SK-N-SH (cell line): ENCODE measurements at regions not wholly inside any gene's neighbourhood (a gene's known extent, or its start where the extent isn't known, plus 50 kb on each side); places are given as distances from the start of the nearest gene placed in this dataset.

Source experiments
- CTCF ChIA-PET: fragments of 300-600, 350-600 bp; formaldehyde crosslinking; extraction: SDS; loops from one replicate; lab custom pipeline; 2021; lab: Yijun Ruan, JAX
- POLR2A ChIA-PET: fragments of 350-600 bp; sonication (Branson Sonifier 250); formaldehyde crosslinking; extraction: SDS; loops from one replicate; lab custom pipeline; 2020; ENCODE audit warnings: antibody characterized with exemption, inconsistent platforms; lab: Yijun Ruan, JAX
- DNase-seq: peaks from one replicate; pipeline ENCODE4 v3.0.0; 2012
- H2AFZ ChIP-seq: fragments of 200-600 bp; sonication (generic); 2 replicates; pipeline ENCODE4 v1.8.1; 2016; ENCODE audit warnings: antibody characterized with exemption, mild to moderate bottlenecking, low read depth
- H3F3A ChIP-seq: fragments of 200-600 bp; sonication (generic); replicated peaks from 2 replicates; pipeline ENCODE3; 2016; ENCODE audit warnings: antibody characterized with exemption, mild to moderate bottlenecking; ENCODE audit not compliant: insufficient read depth
- H3K27ac ChIP-seq, 2 experiments: fragments of 200-500 bp in 1 of 2; fragments of 200-600 bp in 1 of 2; sonication (Bioruptor generic) in 1 of 2; sonication (generic), shearing (Covaris generic) in 1 of 2; 2 replicates each; pipeline versions ENCODE4 v1.5.1 to v1.6.1; 2014 to 2016; ENCODE audit warnings: low read depth in 2 of 2, inconsistent platforms in 1 of 2, low read length in 1 of 2, mild to moderate bottlenecking in 1 of 2, mixed read lengths in 1 of 2
- H3K27me3 ChIP-seq: fragments of 200-600 bp; sonication (generic), shearing (Covaris generic); 2 replicates; pipeline ENCODE4 v1.6.1; 2016; ENCODE audit warnings: mixed run types; ENCODE audit not compliant: insufficient read depth
- H3K36me3 ChIP-seq, 2 experiments: fragments of 200-500 bp in 1 of 2; fragments of 200-600 bp in 1 of 2; sonication (Bioruptor generic) in 1 of 2; sonication (generic) in 1 of 2; replicated peaks in 1 of 2; 2 replicates each; pipeline versions ENCODE3 to v1.5.1; 2014 to 2016; ENCODE audit warnings: low read length in 1 of 2, mild to moderate bottlenecking in 1 of 2; ENCODE audit not compliant: insufficient read depth in 2 of 2, control insufficient read depth in 1 of 2
- H3K4me1 ChIP-seq, 2 experiments: fragments of 200-500 bp in 1 of 2; fragments of 200-600 bp in 1 of 2; sonication (Bioruptor generic) in 1 of 2; sonication (generic), shearing (Covaris generic) in 1 of 2; 2 replicates each; pipeline versions ENCODE4 v1.5.1 to v1.6.1; 2014 to 2016; ENCODE audit warnings: low read depth in 1 of 2, low read length in 1 of 2, mixed run types in 1 of 2; ENCODE audit not compliant: insufficient read depth in 2 of 2, control insufficient read depth in 1 of 2
- H3K4me2 ChIP-seq: fragments of 200-600 bp; sonication (generic), shearing (Covaris generic); 2 replicates; pipeline ENCODE4 v1.6.1; 2017; ENCODE audit warnings: mixed run types
- H3K4me3 ChIP-seq, 2 experiments: fragments of 200-500 bp in 1 of 2; fragments of 200-600 bp in 1 of 2; sonication (Bioruptor generic) in 1 of 2; sonication (generic), shearing (Covaris generic) in 1 of 2; 2 replicates each; pipeline versions ENCODE4 v1.5.1 to v1.8.1; 2014 to 2016; ENCODE audit warnings: low read depth in 2 of 2, inconsistent platforms in 1 of 2, low read length in 1 of 2, mild to moderate bottlenecking in 1 of 2, mixed read lengths in 1 of 2, moderate library complexity in 1 of 2
- H3K79me2 ChIP-seq: fragments of 200-600 bp; sonication (generic); 2 replicates; pipeline ENCODE4 v1.8.1; 2017; ENCODE audit warnings: mild to moderate bottlenecking; ENCODE audit not compliant: insufficient read depth
- H3K9ac ChIP-seq: fragments of 200-600 bp; sonication (generic); 2 replicates; pipeline ENCODE4 v1.6.1; 2017; ENCODE audit warnings: mixed run types
- H3K9me2 ChIP-seq: fragments of 200-600 bp; sonication (generic); 2 replicates; pipeline ENCODE4 v1.6.1; 2017; ENCODE audit warnings: mixed run types
- H3K9me3 ChIP-seq: fragments of 200-600 bp; sonication (generic); 2 replicates; pipeline ENCODE4 v1.6.1; 2017; ENCODE audit warnings: mixed run types, mild to moderate bottlenecking, moderate library complexity
- H4K20me1 ChIP-seq: fragments of 200-600 bp; sonication (generic); 2 replicates; pipeline ENCODE4 v1.6.1; 2017; ENCODE audit warnings: mild to moderate bottlenecking, mixed run types; ENCODE audit not compliant: insufficient read depth
- CHD2 ChIP-seq: fragments of 150-350 bp; IDR thresholded peaks from 2 replicates; pipeline ENCODE4 v1.6.1; 2018; ENCODE audit warnings: low read length; ENCODE audit not compliant: partially characterized antibody
- EP300 ChIP-seq, 2 experiments: IDR thresholded peaks; 2 replicates each; pipeline versions ENCODE4 v1.4.0 to v1.6.1; 2012; ENCODE audit warnings: borderline replicate concordance in 1 of 2, low read depth in 1 of 2, low read length in 1 of 2
- FOSL2 ChIP-seq: IDR thresholded peaks from 2 replicates; pipeline ENCODE4 v1.4.0; 2012; ENCODE audit warnings: low read depth, mild to moderate bottlenecking, moderate library complexity, borderline replicate concordance
- FOXM1 ChIP-seq: IDR thresholded peaks from 2 replicates; pipeline ENCODE4 v1.4.0; 2012; ENCODE audit warnings: low read depth, mild to moderate bottlenecking
- GATA2 ChIP-seq: sonication (generic); formaldehyde crosslinking; IDR thresholded peaks from 2 replicates; pipeline ENCODE4 v1.5.0; 2020; ENCODE audit warnings: mild to moderate bottlenecking, missing genetic modification reagents
- JUND ChIP-seq: IDR thresholded peaks from 2 replicates; pipeline ENCODE4 v1.4.0; 2012
- MAX ChIP-seq: IDR thresholded peaks from 2 replicates; pipeline ENCODE4 v1.4.0; 2012; ENCODE audit warnings: low read depth
- MEF2A ChIP-seq: IDR thresholded peaks from 2 replicates; pipeline ENCODE4 v1.4.0; 2012; ENCODE audit warnings: low read depth, borderline replicate concordance
- NFIC ChIP-seq: IDR thresholded peaks from 2 replicates; pipeline ENCODE4 v1.4.0; 2012; ENCODE audit warnings: borderline replicate concordance
- NRF1 ChIP-seq: IDR thresholded peaks from 2 replicates; pipeline ENCODE4 v1.6.1; 2012; ENCODE audit warnings: low read depth, mild to moderate bottlenecking, low read length
- REST ChIP-seq: IDR thresholded peaks from 2 replicates; pipeline ENCODE4 v1.6.1; 2012; ENCODE audit warnings: mild to moderate bottlenecking, low read depth, low read length, moderate library complexity
- RFX5 ChIP-seq: IDR thresholded peaks from 2 replicates; pipeline ENCODE4 v1.6.1; 2012; ENCODE audit warnings: mild to moderate bottlenecking, improper control_type of control experiment, low read length
- RXRA ChIP-seq: IDR thresholded peaks from 2 replicates; pipeline ENCODE4 v1.4.0; 2012; ENCODE audit warnings: low read depth, mild to moderate bottlenecking, borderline replicate concordance
- TAF1 ChIP-seq: IDR thresholded peaks from 2 replicates; pipeline ENCODE4 v1.6.1; 2012; ENCODE audit warnings: low read depth, mild to moderate bottlenecking, low read length, moderate library complexity, borderline replicate concordance
- TEAD4 ChIP-seq: IDR thresholded peaks from 2 replicates; pipeline ENCODE4 v1.4.0; 2012; ENCODE audit warnings: mild to moderate bottlenecking, borderline replicate concordance; ENCODE audit not compliant: insufficient read depth
- USF1 ChIP-seq: IDR thresholded peaks from 2 replicates; pipeline ENCODE4 v1.4.0; 2012; ENCODE audit warnings: low read depth, borderline replicate concordance
- WGBS: methylation state at CpG from one replicate; pipeline ENCODE4 v1.1.6; 2017; ENCODE audit warnings: low lambda C conversion rate; 5-methylcytosine and 5-hydroxymethylcytosine counted together

GRCh38 chr18:4581966-4582365 is 126.9 kb upstream of the DLGAP1 start (continued):
- TF ChIP-seq MEF2A (no peak), NFIC (no peak), MAX (no peak), NRF1 (no peak)

- CTCF ChIA-PET = no interaction called here
- H3K4me1 ChIP-seq = no peaks in the 10 kb centered on the region
- no peak for DNase-seq
- no peaks in the 10 kb centered on the region for H3K36me3 ChIP-seq
- no peak overlapping the region for H3K27ac ChIP-seq
- POLR2A ChIA-PET = no interaction called here
- peaks cover 7% of the 10 kb centered on the region; the same call in 1 of the 2 replicates for H3K9me3 ChIP-seq
- no peaks in the 10 kb centered on the region for H3F3A ChIP-seq
- WGBS = 18% methylated on average over 5 of the region's 5 CpGs
- no peaks in the 10 kb centered on the region for H4K20me1 ChIP-seq
- no peak overlapping the region for H3K4me3 ChIP-seq
- no peaks in the 10 kb centered on the region for H3K79me2 ChIP-seq
- H3K9me2 ChIP-seq = no peaks in the 10 kb centered on the region
- H3K9ac ChIP-seq = no peak overlapping the region
- H2AFZ ChIP-seq = no peak overlapping the region
- TF ChIP-seq FOXM1 (no peak), USF1 (no peak), CHD2 (no peak), TAF1 (no peak), REST (no peak), RFX5 (no peak), NRF1 (no peak), EP300 (IDR thresholded peaks at IDR 0.05; ENCODE audit: borderline replicate concordance in 1 of 2, low read depth in 1 of 2, low read length in 1 of 2) (no peak)
- no peak overlapping the region for H3K4me2 ChIP-seq
- no peaks in the 10 kb centered on the region for H3K27me3 ChIP-seq
Observed at GRCh38 chr18:4578449-4578848, 123.3 kb upstream of the DLGAP1 start.

- no peak for TF ChIP-seq NFIC
- TF ChIP-seq REST = no peak
- no peak for TF ChIP-seq RXRA
- TF ChIP-seq GATA2 (CRISPR knock-in tag) = no peak
- TF ChIP-seq MEF2A = no peak
- no peak for TF ChIP-seq FOSL2
- no peak for TF ChIP-seq JUND
- TF ChIP-seq TEAD4 = no peak
- Histone ChIP-seq H3F3A (no peaks in the 10 kb centered on the region), H3K9me3 (peaks cover 7% of the 10 kb centered on the region; the same call in 1 of the 2 replicates), H3K4me2 (no peak overlapping the region), H3K27ac (no peak overlapping the region), H3K79me2 (no peaks in the 10 kb centered on the region), H3K4me3 (no peak overlapping the region), H3K27me3 (no peaks in the 10 kb centered on the region), H3K4me1 (no peaks in the 10 kb centered on the region), H3K9ac (no peak overlapping the region), H3K9me2 (no peaks in the 10 kb centered on the region), H2AFZ (no peak overlapping the region), H4K20me1 (no peaks in the 10 kb centered on the region), H3K36me3 (no peaks in the 10 kb centered on the region)
- WGBS = 18% methylated on average over 3 of the region's 3 CpGs
- ChIA-PET CTCF (no interaction called here), POLR2A (no interaction called here)
- no peak for DNase-seq
Observed at GRCh38 chr18:4573735-4574134, 118.6 kb upstream of the DLGAP1 start.
